ENCODE measurements at regions not wholly inside any gene's neighbourhood (a gene's known extent, or its start where the extent isn't known, plus 50 kb on each side); places are given as distances from the start of the nearest gene placed in this dataset.
"Not testable (repeated sequence)": the region's sequence is repeated elsewhere in the genome, so short reads cannot be mapped to it uniquely, and the experiment has no call there.

DNA sequence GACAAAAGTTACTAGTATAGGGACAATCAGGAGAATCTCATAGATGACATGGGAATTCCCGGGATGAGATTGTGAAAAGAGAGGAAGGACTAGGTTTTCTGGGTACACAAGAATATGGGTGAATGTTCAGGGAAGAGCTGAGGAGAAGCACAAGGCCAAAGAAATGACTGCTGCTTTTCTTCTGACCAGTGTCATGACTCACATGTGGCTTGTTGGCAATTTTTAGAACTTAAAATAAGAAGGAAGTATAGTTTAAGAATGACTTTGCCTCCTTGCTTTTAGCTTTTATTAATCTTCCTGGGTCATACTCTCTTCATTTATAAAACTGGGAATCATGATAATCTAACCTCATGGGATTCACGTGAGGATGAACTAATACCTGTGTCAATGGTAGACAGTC, 652.4 kb upstream of the MEF2C start:
- Mint-ChIP-seq H3K27ac (no peak overlapping the region), H3K9me3 (no peaks in the 10 kb centered on the region), H3K27me3 (no peaks in the 10 kb centered on the region), H3K36me3 (ENCODE audit: low read depth) (no peaks in the 10 kb centered on the region), H3K4me1 (ENCODE audit: low read depth) (no peaks in the 10 kb centered on the region), H3K4me3 (no peak overlapping the region)

DNA sequence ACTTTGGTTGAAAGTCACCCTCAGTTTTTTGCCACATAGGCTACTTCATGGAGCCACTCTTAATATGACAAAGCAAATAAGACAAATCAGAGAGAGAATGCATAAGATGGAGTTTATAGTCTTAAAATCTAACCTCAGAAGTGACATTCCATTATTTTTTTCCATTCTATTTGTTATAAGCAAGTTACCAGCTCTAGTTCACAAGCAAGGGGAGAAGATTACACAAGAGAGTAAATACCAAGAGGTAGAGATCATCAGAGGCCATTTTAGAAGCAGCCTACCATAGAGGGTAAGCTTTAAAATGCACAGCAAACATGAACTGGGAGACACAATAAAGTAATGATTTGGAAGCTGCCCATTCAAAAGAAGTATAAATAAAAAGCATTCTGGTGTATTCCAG, 651.3 kb upstream of the MEF2C start:
- Mint-ChIP-seq H3K4me1 (ENCODE audit: low read depth) (no peaks in the 10 kb centered on the region), H3K27ac (no peak overlapping the region), H3K9me3 (no peaks in the 10 kb centered on the region), H3K4me3 (no peak overlapping the region), H3K36me3 (ENCODE audit: low read depth) (no peaks in the 10 kb centered on the region), H3K27me3 (no peaks in the 10 kb centered on the region)

DNA sequence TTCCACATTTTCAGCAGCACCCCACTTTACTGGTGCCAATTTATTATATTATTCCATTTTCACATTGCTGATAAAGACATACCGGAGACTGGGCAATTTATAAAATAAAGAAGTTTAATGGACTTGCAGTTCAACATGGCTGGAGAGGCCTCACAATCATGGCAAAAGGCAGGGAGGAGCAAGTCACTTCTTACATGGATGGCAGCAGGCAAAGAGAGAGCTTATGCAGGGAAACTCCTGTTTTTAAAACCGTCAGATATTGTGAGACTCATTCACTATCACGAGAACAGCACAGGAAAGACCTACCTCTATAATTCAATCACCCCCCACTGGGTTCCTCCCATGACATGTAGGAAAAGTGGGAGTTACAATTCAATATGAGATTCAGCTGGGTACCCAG, 641.8 kb upstream of the MEF2C start:
- Mint-ChIP-seq H3K36me3 (ENCODE audit: low read depth) (no peaks in the 10 kb centered on the region), H3K27me3 (no peaks in the 10 kb centered on the region), H3K9me3 (no peaks in the 10 kb centered on the region), H3K27ac (no peak overlapping the region), H3K4me3 (no peak overlapping the region), H3K4me1 (ENCODE audit: low read depth) (no peaks in the 10 kb centered on the region)

DNA sequence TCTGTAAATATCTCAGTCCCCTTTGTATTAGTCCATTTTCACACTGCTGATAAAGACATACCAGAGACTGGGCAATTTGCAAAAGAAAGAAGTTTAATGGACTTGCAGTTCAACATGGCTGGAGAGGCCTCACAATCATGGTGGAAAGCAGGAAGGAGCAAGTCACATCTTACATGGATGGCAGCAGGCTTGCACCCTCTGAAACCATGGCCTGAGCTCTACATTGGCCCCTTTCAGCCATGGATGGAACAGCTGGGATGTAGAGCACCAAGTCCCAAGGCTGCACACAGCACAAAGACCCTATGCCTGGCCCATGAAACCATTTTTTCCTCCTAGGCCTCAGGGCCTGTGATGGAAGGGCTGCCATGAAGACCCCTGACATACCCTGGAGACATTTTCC, 640.9 kb upstream of the MEF2C start:
- not testable (repeated sequence) for H3K27ac Mint-ChIP-seq; H3K27me3 Mint-ChIP-seq; H3K4me3 Mint-ChIP-seq; H3K4me1 Mint-ChIP-seq (ENCODE audit: low read depth); H3K36me3 Mint-ChIP-seq (ENCODE audit: low read depth); H3K9me3 Mint-ChIP-seq

DNA sequence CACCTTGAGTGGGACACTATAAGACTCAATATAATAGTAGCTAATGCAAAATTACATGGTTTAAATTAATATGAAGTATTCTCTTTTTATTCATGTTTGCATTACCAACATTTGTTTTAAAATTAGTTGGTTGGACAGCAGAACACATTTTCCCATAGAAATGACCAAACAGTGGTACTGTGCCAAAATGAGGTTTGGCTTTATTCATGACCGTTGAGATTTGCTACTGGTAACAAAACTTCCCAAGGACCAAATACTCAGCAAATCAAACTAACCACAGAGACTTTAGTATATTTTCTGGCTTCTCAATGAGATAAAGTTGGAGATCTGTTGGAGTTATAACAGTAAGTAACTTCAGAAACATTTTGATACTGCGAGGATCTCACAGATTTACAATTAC, 637.8 kb upstream of the MEF2C start:
- Mint-ChIP-seq H3K4me1 (ENCODE audit: low read depth) (no peaks in the 10 kb centered on the region), H3K27ac (no peak overlapping the region), H3K36me3 (ENCODE audit: low read depth) (no peaks in the 10 kb centered on the region), H3K27me3 (no peaks in the 10 kb centered on the region), H3K9me3 (no peaks in the 10 kb centered on the region), H3K4me3 (no peak overlapping the region)

DNA sequence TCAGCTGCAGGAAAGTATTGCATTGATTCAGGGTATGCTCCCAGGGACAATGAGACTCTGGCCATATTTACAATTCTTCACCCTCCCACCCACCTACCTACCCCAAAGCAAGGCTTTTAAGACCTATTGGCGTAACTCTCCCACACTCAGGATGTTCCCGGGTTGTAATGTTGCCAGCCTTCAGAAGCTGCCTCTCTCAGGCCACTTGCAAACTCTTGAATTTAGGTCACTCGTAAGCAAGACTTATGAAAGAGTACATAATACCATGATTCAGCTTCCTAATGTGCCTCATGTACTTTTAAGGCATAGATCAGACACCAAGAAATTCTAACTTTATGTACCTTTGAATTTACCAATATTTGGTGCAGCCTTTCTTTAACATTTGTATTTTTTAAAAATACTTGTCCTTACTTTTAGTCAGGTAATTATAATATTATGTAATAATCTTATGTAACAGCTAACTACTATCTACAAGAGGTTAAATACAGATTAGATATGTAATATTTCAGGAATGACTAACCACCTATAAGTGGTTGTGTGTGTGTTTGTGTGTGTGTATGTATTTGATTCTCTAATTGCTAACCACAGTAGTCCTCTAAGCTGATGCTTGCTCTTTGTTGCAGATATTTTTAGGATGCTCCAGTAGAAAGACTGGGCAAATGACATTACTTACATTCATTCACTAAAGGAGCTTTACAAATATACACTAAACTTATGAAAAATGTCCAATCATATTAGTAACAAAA, 630.5 kb upstream of the MEF2C start:
- no peak overlapping the region for H3K4me3 Mint-ChIP-seq
- H3K9me3 Mint-ChIP-seq, result no peaks in the 10 kb centered on the region
- H3K4me1 Mint-ChIP-seq (ENCODE audit: low read depth), result no peaks in the 10 kb centered on the region
- no peaks in the 10 kb centered on the region for H3K36me3 Mint-ChIP-seq (ENCODE audit: low read depth)
- H3K27me3 Mint-ChIP-seq, result no peaks in the 10 kb centered on the region
- no peak overlapping the region for H3K27ac Mint-ChIP-seq

- Mint-ChIP-seq H3K4me1 (ENCODE audit: low read depth) (no peaks in the 10 kb centered on the region), H3K4me3 (no peak overlapping the region), H3K9me3 (no peaks in the 10 kb centered on the region), H3K27ac (no peak overlapping the region), H3K36me3 (ENCODE audit: low read depth) (no peaks in the 10 kb centered on the region), H3K27me3 (no peaks in the 10 kb centered on the region)
These were observed 621.1 kb upstream of the MEF2C start for GRCh38 chr5:89504051-89504450.

GRCh38 chr5:89499787-89500186, 616.8 kb upstream of the MEF2C start:
- Mint-ChIP-seq H3K27me3 (no peaks in the 10 kb centered on the region), H3K36me3 (ENCODE audit: low read depth) (no peaks in the 10 kb centered on the region), H3K9me3 (no peaks in the 10 kb centered on the region), H3K4me1 (ENCODE audit: low read depth) (no peaks in the 10 kb centered on the region), H3K27ac (no peak overlapping the region), H3K4me3 (no peak overlapping the region)

- no peaks in the 10 kb centered on the region for H3K9me3 Mint-ChIP-seq
- H3K27ac Mint-ChIP-seq, result no peak overlapping the region
- no peaks in the 10 kb centered on the region for H3K36me3 Mint-ChIP-seq (ENCODE audit: low read depth)
- H3K4me3 Mint-ChIP-seq, result no peak overlapping the region
- H3K4me1 Mint-ChIP-seq (ENCODE audit: low read depth), result no peaks in the 10 kb centered on the region
- H3K27me3 Mint-ChIP-seq, result no peaks in the 10 kb centered on the region
These were observed 615.7 kb upstream of the MEF2C start for GRCh38 chr5:89498699-89499098.

DNA sequence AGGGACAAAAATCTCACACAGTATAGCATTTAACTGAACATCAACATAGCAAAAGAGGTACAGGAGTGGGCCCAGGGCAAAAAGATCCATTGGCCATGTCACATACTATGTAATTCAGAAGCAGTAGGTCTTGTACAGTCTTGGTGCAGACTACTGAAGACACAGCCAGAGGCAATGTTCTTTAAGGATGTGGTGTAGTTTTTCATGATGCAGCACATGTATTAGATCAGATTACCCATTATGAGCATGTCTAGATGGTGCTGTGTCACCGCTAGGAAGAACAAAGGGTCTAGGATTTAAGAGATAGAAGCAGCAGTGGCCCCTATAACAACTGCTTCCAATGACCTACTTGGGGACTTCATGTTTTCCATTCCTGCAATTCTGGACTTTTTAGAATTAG, 610.4 kb upstream of the MEF2C start:
- Mint-ChIP-seq H3K4me1 (ENCODE audit: low read depth) (no peaks in the 10 kb centered on the region), H3K27ac (no peak overlapping the region)

DNA sequence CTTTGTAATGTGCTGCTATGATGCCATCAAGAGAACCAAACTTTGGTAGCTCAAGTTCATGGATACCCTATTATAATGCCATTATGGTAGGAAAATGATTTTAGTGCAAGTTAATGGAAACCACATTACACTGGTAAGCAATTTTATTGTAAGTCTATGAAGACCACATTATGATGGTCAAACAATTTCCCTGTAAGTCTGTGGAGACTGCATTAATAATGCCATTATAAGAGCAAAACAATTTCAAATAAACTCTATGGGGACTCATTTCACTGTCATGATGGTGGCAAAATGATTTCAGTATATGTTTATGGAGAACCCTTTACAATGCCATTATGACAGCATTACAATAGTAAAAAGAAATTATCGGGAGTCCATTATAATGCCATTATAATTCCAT, 602.0 kb upstream of the MEF2C start:
- H3K27me3 Mint-ChIP-seq, result no peaks in the 10 kb centered on the region
- H3K36me3 Mint-ChIP-seq (ENCODE audit: low read depth), result no peaks in the 10 kb centered on the region
- H3K9me3 Mint-ChIP-seq, result no peaks in the 10 kb centered on the region
- no peak overlapping the region for H3K27ac Mint-ChIP-seq
- no peak overlapping the region for H3K4me3 Mint-ChIP-seq
- no peaks in the 10 kb centered on the region for H3K4me1 Mint-ChIP-seq (ENCODE audit: low read depth)

More for the DNA sequence above, 610.4 kb upstream of the MEF2C start:
- no peak overlapping the region for H3K4me3 Mint-ChIP-seq
- no peaks in the 10 kb centered on the region for H3K36me3 Mint-ChIP-seq (ENCODE audit: low read depth)
- H3K9me3 Mint-ChIP-seq, result no peaks in the 10 kb centered on the region
- H3K27me3 Mint-ChIP-seq, result no peaks in the 10 kb centered on the region

DNA sequence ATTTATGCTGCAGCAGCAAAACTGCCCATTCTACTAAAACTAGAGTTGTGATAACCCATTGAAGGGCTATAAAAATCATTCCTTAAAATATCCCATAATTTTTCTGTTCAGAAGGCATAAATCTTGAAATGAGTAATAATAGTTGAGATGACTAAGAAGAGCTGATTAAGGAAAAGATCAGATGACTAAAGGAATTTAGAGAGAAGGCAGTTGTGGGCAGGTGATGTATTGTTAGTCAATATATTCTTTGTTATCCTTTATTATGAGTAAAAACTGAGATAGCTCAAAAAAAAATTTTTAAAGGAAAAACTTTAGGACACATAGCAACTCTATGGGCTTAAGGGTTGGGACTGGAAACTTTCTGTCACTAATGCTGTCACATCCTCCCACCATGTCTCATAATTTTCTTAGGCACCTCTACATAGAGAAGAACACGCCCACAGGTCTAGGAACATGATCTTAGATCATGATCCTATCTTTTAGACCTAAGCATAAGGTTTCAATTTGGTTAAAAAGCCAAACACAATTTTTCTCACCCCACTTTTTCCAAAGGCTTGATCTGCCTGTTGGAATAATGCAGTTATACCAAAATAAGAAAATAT, 597.5 kb upstream of the MEF2C start:
- Mint-ChIP-seq H3K4me1 (ENCODE audit: low read depth) (no peaks in the 10 kb centered on the region), H3K27ac (no peak overlapping the region), H3K4me3 (no peak overlapping the region), H3K9me3 (no peaks in the 10 kb centered on the region), H3K27me3 (no peaks in the 10 kb centered on the region), H3K36me3 (ENCODE audit: low read depth) (no peaks in the 10 kb centered on the region)

- no peak overlapping the region for H3K4me3 Mint-ChIP-seq
- no peak overlapping the region for H3K27ac Mint-ChIP-seq
- H3K9me3 Mint-ChIP-seq, result no peaks in the 10 kb centered on the region
- no peaks in the 10 kb centered on the region for H3K36me3 Mint-ChIP-seq (ENCODE audit: low read depth)
- H3K4me1 Mint-ChIP-seq (ENCODE audit: low read depth), result no peaks in the 10 kb centered on the region
- no peaks in the 10 kb centered on the region for H3K27me3 Mint-ChIP-seq
These were observed 595.9 kb upstream of the MEF2C start for GRCh38 chr5:89478851-89479250.

GRCh38 chr5:89473196-89473595, 590.2 kb upstream of the MEF2C start:
- peaks cover 4% of the 10 kb centered on the region for H3K9me3 Mint-ChIP-seq
- no peak overlapping the region for H3K4me3 Mint-ChIP-seq
- H3K27ac Mint-ChIP-seq, result no peak overlapping the region
- no peaks in the 10 kb centered on the region for H3K36me3 Mint-ChIP-seq (ENCODE audit: low read depth)
- no peaks in the 10 kb centered on the region for H3K27me3 Mint-ChIP-seq
- no peaks in the 10 kb centered on the region for H3K4me1 Mint-ChIP-seq (ENCODE audit: low read depth)

DNA sequence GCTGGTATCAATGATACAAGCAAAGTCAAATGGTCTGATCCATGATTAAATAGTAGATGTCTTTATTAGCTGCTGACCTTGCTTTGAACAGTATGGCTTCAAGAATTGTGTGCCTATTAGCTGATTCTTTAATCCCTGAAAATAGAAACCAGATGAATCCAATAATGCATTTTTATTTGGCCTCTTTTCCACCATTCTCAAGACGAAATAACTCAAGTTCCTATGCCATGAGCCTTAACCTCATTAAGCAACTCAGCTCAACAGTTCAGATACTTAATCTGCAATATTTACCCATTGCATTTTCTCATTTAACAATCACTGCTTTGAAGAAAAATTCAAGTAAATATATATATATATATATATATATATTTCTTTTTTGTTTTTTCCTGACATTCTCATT, 588.6 kb upstream of the MEF2C start:
- H3K36me3 Mint-ChIP-seq (ENCODE audit: low read depth), result no peaks in the 10 kb centered on the region
- H3K27ac Mint-ChIP-seq, result no peak overlapping the region
- H3K9me3 Mint-ChIP-seq, result peaks cover 4% of the 10 kb centered on the region
- no peak overlapping the region for H3K4me3 Mint-ChIP-seq
- H3K27me3 Mint-ChIP-seq, result no peaks in the 10 kb centered on the region
- no peaks in the 10 kb centered on the region for H3K4me1 Mint-ChIP-seq (ENCODE audit: low read depth)

DNA sequence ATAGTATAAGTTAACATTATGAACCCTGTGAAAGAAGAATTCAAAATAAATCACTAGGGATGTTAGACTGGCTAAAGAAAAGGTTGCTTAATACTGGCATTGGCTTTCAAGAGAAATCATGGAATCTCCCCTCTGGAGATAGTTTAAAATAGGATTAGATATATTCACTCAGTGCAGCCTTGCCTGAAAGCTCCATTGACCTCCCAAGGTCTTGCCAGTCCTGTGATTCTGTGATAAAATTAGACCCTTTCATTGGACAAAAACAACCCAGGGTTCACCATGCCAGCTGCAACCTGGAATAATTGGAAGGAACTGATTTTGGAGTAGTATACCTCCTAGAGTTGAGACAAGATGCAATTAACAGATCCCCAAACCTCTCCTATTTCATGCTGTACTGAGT, 588.1 kb upstream of the MEF2C start:
- Mint-ChIP-seq H3K27ac (no peak overlapping the region), H3K9me3 (peaks cover 4% of the 10 kb centered on the region), H3K27me3 (no peaks in the 10 kb centered on the region)

More for the DNA sequence above, 588.1 kb upstream of the MEF2C start:
- Mint-ChIP-seq H3K36me3 (ENCODE audit: low read depth) (no peaks in the 10 kb centered on the region), H3K4me1 (ENCODE audit: low read depth) (no peaks in the 10 kb centered on the region), H3K4me3 (no peak overlapping the region)
